ENCODE measurements at regions not wholly inside any gene's neighbourhood (a gene's known extent, or its start where the extent isn't known, plus 50 kb on each side); places are given as distances from the start of the nearest gene placed in this dataset.

DNA sequence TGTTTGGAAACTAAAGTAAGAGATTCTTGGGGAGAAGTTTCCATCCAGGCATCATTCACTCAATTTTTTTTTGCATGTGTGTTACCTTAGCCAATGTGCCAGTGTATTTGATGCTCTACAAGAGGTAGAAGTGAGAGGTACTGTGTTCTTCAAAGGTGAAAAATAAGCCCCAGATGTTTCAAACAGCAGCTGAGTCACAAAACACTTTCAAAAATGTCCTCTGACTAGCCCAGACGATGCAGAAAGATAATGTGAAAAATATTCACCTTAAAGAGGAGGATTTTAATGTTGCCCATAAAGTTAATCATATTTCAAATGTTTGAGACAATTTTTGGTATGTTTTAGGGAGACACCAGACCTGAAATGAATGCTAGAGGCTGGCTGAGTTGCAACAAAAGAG lies 107.7 kb upstream of the RASGRP1 start:
- TF ChIP-seq GATA3 (IDR thresholded peaks at IDR 0.05; ENCODE audit: low read depth, low read length) (no peak), GATA2 (IDR thresholded peaks at IDR 0.05; ENCODE audit: low read depth, low read length) (no peak)

DNA sequence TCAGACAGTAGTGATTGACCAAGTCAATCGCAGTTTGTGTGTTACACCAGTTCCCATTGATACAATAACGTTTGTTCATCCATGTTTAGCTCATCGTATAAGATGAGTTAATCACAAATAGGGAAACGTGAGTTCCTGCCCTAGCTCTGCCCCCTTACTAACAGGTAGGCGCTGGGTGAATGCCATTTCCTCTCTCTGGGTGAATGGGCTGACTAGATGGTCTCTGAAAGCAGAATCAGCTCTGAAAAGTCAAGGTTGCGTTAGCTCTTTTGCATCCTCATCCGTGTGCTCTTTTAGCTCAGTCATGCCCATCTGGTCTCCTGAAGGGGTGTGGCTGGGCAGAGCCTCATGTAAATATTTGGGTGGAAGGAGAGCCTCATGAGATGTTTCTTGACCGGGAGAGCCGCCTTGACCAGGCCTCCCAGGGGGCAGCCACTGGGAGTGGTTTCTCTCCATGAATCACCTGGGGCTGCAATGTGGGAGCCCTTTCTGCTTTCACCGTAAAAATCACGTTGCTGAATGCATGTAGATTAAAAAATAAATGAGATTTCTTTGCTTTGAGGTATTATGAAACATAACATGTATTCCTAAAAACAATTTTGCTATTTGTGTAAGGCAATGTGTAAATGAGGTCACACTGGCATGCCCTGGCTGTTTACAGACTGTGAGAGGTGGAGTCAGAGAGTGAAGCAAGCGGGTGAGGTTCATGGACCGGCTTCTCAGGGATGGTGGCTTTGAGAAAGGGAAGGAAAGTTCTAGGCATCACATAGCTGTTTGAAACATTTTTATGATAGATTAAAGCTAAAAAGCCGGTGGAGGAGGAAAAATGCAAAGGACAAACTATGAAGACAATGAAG lies 108.4 kb upstream of the RASGRP1 start:
- TF ChIP-seq GATA2 (IDR thresholded peaks at IDR 0.05; ENCODE audit: low read depth, low read length) (no peak), GATA3 (IDR thresholded peaks at IDR 0.05; ENCODE audit: low read depth, low read length) (no peak)

DNA sequence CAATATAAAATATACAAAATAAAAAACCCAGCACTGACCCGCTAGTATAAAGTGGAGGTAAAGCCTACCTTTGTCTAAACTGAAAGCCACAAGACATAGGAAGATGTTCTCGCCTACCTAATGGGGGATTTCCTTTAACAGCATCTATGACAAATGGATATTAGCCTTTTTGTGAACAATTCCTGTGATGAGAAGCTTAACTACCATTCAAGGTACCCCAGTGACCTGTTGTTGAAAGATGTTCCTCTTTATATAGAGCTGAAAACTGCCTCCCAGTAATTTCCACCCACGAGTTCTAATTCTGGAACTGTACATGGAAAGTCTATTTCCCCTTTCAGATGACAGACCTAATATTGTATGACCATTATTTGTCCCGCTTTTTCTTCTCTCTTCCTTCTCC lies 109.8 kb upstream of the RASGRP1 start:
- TF ChIP-seq GATA2 (IDR thresholded peaks at IDR 0.05; ENCODE audit: low read depth, low read length) = no peak
- no peak for TF ChIP-seq GATA3 (IDR thresholded peaks at IDR 0.05; ENCODE audit: low read depth, low read length)

DNA sequence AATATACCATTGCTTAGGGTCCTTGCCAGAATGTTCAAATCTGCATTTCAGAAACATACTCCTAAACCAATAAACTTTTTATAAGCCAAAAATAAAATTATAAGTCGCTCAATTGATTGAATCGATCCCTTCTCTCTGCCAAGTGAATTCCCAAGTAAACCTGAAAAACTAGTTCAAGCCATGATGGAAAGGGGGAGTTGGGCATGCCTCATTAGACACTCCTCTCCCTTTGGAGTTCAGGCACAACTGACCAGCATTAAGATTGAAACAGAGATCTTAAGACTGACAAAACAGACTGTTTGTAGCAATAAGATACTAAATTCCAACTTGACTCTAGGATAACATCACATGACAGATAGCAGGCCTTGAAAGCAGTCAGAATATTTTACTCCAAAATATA lies 113.7 kb upstream of the RASGRP1 start:
- TF ChIP-seq GATA3 (IDR thresholded peaks at IDR 0.05; ENCODE audit: low read depth, low read length) = no peak
- no peak for TF ChIP-seq GATA2 (IDR thresholded peaks at IDR 0.05; ENCODE audit: low read depth, low read length)

DNA sequence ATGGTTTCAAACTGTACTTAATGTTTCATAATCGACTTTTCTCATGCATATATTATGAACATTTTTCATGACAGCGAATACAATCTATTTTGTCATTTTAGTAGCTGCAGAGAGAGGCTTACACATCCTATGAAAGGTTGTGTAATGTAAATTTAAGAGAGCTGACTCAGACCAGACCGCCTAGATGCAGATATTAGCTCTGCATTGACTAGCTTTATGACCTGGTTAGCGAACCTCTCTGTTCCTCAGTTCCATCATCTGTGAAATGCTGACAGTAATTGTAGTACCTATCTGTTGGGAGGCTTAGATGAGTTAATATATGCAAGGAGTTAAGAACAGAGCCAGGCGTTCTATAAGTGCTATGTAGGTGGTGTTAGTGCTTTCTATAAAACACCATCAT lies 116.2 kb upstream of the RASGRP1 start:
- TF ChIP-seq GATA2 (IDR thresholded peaks at IDR 0.05; ENCODE audit: low read depth, low read length) (no peak), GATA3 (IDR thresholded peaks at IDR 0.05; ENCODE audit: low read depth, low read length) (no peak)

DNA sequence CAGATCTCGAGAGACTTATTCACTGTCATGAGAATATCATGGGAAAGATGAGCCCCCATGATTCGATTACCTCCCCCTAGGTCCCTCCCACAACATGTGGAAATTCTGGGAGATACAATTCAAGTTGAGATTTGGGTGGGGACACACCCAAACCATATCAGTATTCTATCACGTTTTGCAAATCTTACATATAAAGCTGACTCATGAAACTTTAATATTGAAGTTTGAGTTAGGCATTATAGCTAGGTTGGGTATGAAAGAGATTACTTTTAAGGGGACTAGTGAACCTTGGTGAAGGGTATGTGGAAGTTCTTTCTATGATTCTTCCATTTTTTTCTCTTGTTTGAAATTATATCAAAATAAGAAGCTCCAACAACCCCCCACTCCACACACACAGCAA lies 117.7 kb upstream of the RASGRP1 start:
- no peak for TF ChIP-seq GATA3 (IDR thresholded peaks at IDR 0.05; ENCODE audit: low read depth, low read length)
- no peak for TF ChIP-seq GATA2 (IDR thresholded peaks at IDR 0.05; ENCODE audit: low read depth, low read length)

DNA sequence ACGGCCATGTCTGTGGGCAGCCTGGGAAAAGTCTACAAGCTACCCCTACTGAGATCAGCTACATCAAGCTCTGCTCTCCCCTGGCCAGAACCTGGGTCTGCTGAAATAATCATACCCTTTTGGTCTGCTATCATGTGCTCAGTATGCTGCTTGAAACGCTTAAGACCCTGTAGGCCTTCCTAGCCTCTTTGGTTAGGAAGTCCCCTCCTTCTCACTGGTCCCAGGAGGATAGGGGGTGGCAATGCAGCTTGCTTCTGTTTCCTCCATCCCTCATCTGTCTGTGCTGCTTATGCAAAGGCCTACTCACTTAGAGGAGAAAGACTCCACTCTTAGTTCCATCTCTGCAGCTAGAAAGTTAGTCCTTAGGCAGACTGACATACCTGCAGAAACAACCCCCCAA lies 118.2 kb upstream of the RASGRP1 start:
- no peak for TF ChIP-seq GATA2 (IDR thresholded peaks at IDR 0.05; ENCODE audit: low read depth, low read length)
- no peak for TF ChIP-seq GATA3 (IDR thresholded peaks at IDR 0.05; ENCODE audit: low read depth, low read length)

DNA sequence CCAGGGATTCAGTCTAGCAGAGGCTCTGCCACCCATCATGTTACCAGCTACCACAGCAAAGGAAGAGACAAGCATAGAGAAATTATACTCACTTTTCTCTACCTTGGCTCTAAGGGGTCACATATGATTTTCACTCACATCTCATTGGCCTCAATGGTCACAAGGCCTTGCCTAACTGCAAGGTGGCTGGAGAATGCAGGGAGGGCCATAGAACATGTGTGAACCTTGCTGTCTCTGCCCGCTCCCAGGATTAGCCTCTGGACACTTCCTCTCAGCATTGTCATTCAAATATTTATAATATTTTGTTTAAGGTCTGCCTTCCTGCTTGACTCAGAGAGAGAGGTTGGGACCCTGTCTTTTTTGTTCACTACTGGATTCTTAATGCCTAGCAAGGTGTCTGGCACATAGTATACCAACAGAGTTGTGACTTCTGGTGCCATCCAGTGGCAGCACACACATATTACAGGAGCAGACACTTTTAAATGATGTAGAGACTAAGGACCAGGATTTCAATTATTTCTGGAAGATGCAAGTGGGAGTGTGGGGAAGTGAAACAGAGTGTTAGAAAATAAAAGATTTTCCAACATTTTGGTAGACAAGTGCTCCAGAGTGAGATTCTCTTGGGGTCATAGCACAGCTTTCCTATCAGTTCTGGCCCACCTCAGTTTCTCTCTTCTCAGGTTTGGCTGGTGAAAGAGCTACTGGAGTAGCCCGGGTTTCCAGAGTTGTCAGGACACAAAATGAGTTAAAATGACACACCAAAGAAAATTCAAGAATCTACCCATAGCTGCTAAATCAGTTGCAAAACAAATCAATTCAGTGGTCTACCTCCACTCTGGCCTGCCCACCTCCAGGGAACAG lies 119.0 kb upstream of the RASGRP1 start:
- no peak for TF ChIP-seq GATA3 (IDR thresholded peaks at IDR 0.05; ENCODE audit: low read depth, low read length)
- TF ChIP-seq GATA2 (IDR thresholded peaks at IDR 0.05; ENCODE audit: low read depth, low read length) = no peak

DNA sequence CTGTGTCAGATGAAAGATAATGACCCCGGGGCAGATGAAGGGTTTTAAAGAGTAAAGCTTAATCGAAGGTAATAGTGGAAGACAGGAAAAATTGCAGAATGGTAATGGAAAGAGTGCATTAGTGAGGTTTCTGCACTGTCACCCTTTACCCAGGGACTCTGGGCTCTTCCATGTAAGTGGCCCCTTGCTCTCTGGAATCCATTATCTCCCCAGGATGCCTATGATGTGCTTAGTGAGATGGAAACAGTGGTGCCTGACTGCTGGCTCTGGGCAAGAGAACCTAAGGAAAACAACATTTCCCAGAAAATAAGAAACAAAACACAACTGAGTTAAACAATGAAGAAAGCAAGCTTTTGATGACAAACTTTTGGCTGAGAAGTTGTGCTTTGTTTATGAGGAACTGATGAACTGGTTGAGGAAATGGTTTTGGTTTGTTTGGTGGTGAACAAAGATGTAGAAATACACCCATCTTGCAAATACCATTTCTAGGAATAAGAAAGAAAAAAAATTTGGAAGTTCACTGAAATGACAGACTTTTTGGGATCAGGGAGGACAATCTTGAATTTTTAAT lies 119.9 kb upstream of the RASGRP1 start:
- TF ChIP-seq GATA2 (IDR thresholded peaks at IDR 0.05; ENCODE audit: low read depth, low read length) = no peak
- no peak for TF ChIP-seq GATA3 (IDR thresholded peaks at IDR 0.05; ENCODE audit: low read depth, low read length)

DNA sequence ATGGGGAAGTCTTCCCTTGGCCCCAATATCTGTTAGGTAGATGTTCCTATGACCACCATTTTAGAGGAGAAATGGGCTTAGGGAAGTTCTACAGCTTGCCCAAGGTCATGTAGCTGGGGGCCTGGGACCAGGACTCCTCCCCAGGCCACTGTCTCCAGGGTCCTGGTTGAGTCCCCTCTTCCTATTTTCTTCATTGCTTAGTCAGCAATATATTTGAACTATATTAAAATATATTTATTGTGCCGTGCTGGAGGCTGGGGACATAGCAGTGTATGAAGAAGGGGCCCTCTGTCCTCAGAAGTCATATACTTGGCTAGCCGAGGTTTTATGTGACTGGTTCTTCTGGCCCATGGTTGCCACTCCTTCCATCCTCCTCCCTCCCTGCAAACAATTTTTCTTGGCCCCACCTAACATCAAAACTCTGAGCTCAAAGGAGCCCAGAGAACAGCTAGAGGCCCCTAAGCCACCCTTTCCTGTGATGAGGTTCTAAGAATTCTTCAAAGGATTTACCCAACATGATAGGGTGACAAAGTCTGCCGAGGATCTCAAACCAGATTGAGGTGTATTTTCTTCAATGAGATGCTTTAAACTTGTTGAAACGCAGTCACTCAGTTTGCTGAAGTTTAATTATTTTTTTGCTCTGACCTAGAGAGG lies 121.2 kb upstream of the RASGRP1 start:
- TF ChIP-seq GATA3 (IDR thresholded peaks at IDR 0.05; ENCODE audit: low read depth, low read length) (no peak), GATA2 (IDR thresholded peaks at IDR 0.05; ENCODE audit: low read depth, low read length) (no peak)

DNA sequence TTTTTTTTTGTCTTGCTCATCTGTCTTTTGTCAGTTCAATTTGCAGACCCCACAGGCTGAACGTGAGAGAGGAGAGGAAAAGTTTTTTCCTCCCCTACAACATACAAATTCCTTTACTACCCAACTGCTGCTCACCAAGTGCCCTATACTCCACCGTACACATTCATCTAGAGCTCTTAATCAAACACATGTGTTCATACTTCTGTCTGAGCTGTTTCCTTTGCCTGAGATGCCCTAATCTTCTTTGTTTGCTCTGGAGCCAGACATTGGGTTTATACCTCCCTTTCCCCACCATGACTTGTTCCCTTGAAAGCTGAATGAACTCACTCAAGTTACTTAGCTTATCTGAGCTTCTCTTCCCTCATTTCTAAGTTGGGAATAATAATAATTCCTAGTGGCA lies 122.7 kb upstream of the RASGRP1 start:
- TF ChIP-seq GATA3 (IDR thresholded peaks at IDR 0.05; ENCODE audit: low read depth, low read length) = no peak
- TF ChIP-seq GATA2 (IDR thresholded peaks at IDR 0.05; ENCODE audit: low read depth, low read length) = no peak

DNA sequence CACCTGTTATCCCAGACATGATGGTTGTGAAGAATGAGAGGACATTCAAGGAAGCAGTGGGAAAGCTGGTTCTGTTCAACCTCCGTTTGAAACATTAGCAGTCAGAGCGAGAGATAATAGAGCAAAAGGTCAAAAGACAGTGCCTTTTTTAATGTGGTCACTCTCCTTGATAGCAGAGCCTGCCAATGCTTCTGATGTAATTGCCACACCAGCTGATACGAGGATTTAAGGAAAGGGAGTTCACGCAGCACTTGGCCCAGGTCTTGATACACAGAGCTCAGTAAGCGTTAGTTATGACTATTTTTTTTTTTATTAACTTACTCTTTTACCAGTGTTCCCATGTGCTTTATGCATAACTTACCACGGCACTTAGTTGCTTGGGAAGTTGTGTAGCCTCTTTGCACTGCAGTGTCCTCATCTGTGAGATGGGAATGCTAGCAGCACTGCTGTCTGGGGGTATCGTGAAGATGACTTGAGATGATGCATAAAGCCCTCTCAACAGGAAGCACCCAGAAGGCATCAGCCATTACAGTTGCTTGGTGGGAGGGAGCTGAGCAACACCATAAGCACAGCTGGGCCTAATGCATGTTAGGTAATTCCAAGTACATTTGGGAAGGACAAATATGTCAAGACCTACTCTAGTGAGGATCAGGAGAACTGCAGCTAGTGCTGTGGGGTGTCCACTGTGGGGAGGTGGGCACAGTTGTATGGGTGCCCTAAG lies 123.3 kb upstream of the RASGRP1 start:
- TF ChIP-seq GATA2 (IDR thresholded peaks at IDR 0.05; ENCODE audit: low read depth, low read length) (no peak), GATA3 (IDR thresholded peaks at IDR 0.05; ENCODE audit: low read depth, low read length) (no peak)

DNA sequence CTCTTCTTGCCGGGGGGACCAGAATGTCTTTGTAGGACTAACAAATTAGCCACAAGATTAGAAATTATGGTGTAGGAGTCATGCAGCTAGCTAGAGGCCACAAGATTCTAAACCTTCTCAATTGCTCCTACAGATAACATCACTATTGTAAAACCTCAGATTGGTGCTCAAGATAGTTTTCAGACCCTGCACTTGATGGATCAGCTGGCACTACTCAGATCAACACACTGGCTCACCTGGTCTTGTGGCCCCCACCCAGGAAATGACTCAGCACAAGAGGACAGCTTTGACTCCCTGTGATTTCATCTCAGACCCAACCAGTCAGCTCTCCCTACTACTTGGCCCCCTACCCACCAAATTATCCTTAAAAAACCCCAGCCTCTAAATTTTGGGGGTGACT lies 124.1 kb upstream of the RASGRP1 start:
- TF ChIP-seq GATA2 (IDR thresholded peaks at IDR 0.05; ENCODE audit: low read depth, low read length) (no peak), GATA3 (IDR thresholded peaks at IDR 0.05; ENCODE audit: low read depth, low read length) (no peak)

All from SH-SY5Y (cell line).